COLO668 (cell line): ENCODE measurements at regions not wholly inside any gene's neighbourhood (a gene's known extent, or its start where the extent isn't known, plus 50 kb on each side); places are given as distances from the start of the nearest gene placed in this dataset.

ENCODE experiments used
- DNase-seq: peaks from one replicate; lab custom pipeline; 2025; ENCODE audit not compliant: unreplicated experiment; lab: John Stamatoyannopoulos, UW

DNA sequence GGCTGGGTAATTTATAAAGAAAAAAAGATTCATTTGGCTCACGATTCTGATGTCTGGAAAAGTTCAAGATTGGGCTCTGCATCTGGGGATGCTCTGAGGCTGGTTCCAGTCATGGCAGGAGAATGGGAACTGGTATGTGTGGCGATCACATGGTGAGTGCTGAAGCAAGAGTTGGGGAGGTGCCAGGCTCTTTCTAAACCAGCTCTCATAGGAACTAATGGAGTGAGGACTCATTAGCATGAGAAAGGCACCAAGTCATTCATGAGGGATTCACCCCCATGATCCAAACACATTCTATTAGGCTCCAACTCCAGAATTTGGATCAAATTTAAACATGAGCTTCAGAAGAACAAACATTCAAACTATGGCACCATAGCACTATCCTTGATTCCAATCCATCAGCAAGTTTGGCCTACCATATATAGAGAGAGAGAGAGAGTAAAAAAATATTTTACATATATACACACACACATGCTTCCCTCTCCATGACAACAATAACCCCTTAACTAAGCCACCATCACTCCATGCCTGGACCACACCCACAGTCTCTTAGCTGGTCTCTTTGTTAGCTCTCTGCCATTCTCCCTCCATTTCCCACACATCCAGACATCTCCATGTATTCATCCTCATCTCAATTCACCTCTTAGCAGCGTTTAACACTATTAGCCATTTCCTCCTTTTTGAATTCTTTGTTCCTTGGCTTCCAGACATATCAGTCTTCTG, 57.9 kb downstream of the NPY start:
- DNase-seq, result no peak

GRCh38 chr7:24343614-24344013, 59.6 kb downstream of the NPY start:
- DNase-seq, result no peak

DNA sequence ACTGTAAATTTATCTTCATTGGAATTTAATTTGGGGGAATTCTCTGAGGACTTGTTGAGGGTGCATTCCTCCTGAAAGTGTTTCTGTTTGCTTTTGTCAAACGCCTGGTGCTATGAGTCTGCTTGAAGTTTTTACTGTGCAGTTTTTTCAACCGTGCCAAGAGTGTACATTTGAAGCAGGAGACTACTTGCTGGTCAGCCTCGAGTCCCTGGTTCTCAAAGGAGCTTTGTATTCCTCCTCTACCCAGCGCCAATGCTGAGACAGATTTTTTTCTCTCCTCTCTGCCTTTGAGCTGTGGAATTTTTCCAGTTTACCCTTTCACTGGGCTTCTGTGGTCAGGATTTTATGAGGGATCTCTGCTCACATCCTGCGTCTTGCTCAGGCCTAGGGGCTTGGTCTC, 62.1 kb downstream of the NPY start:
- no peak for DNase-seq

GRCh38 chr7:24346716-24347115, 62.7 kb downstream of the NPY start:
- no peak for DNase-seq

DNA sequence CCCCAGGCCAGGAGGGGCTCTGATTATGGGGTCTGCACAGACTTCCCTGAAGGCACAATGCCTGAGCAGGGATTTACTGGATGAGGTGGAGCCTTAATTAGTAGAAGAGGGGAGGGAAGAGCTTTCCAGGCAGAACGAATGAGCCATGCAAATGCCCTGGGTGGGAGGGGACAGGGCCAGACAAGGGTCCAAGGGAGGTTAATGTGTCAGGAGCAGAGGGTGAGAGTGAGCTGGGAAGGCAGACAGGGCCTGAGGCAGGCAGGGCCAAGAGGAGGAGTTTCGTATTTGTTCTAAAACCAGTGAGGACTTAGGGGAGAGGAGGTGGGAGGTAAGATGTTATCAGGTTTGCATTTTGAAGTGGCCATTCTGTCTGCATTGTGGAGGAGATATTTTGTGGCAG, 65.3 kb downstream of the NPY start:
- DNase-seq, result no peak

DNA sequence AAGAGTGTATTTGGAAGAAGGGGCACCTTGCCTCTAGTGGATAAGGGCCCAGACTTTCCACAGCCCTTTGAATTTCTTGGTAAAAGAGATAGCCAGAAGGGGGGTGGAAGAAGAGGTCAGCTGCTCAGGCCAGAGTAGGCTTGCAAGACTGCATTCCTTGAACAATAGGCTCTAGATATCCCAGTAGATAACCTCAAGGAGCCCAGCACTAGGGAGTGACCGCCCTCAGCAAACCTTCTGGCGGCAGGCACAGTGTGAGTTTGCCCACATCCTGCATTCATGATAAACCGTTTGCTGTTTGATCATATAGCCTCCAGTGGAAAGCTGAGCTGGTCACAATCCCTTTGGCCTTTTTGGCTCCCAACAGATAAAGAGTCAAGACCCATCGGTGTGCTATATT, 70.5 kb downstream of the NPY start:
- DNase-seq, result no peak

- DNase-seq, result no peak
Observed at GRCh38 chr7:24356718-24357386, 72.9 kb downstream of the NPY start.

- no peak for DNase-seq
Observed at GRCh38 chr7:24361001-24361400, 77.0 kb downstream of the NPY start.

DNA sequence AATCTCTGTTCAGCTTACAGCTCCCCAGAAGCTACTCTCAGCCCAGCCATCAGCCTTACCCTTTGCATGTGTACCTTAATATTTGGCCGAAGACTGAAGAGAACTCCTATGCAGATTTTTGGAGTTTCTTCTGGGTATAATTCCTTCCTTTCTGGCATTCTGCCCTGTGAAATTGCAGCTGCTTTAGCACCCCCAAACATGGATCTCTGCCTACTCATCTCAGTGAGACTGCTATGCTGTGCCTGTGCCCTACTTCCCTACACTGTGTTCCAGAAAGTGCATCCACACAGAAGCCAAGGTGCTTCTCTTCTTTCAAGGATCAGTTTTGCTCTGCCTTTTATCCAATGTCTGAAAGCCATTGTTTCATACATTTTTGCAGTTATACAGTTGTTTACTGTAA, 81.6 kb downstream of the NPY start:
- no peak for DNase-seq

GRCh38 chr7:24366876-24367275, 82.9 kb downstream of the NPY start:
- no peak for DNase-seq

DNA sequence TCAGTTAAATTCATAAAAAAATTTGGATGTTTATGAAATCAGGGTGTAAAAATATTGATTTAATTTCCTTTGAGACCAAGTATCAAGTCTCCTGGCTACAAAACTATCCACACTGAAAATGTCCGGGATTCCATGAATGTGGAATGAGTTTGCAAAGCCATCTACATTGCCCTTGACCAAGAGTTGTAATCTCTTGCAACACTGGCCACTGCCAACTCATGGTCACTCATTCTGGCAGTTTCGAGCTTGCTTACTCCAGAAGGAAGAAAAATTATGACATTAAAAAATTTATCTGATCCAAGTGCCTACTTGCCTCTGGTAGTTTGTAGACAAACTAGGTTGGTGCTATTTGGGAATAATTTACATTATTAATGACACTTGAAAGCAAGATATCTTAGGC, 84.2 kb downstream of the NPY start:
- DNase-seq, result no peak

DNA sequence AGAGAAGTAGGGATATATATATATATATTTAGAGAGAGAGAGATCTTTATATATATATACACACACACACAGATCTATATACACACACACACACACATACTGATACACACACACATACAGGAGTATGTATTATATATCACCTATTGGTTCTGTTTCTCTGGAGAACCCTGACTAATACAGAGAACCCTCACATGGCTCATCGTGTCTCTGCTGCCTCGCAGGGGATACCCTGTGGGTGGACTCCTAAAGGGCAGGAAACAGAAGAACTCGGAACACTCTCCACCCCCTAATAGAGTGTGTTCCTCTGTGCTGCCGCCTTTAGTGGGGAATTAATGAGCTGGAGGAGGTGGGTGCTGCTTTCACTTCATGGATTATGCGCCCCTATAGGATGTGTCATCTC, 86.6 kb downstream of the NPY start:
- DNase-seq, result no peak

DNA sequence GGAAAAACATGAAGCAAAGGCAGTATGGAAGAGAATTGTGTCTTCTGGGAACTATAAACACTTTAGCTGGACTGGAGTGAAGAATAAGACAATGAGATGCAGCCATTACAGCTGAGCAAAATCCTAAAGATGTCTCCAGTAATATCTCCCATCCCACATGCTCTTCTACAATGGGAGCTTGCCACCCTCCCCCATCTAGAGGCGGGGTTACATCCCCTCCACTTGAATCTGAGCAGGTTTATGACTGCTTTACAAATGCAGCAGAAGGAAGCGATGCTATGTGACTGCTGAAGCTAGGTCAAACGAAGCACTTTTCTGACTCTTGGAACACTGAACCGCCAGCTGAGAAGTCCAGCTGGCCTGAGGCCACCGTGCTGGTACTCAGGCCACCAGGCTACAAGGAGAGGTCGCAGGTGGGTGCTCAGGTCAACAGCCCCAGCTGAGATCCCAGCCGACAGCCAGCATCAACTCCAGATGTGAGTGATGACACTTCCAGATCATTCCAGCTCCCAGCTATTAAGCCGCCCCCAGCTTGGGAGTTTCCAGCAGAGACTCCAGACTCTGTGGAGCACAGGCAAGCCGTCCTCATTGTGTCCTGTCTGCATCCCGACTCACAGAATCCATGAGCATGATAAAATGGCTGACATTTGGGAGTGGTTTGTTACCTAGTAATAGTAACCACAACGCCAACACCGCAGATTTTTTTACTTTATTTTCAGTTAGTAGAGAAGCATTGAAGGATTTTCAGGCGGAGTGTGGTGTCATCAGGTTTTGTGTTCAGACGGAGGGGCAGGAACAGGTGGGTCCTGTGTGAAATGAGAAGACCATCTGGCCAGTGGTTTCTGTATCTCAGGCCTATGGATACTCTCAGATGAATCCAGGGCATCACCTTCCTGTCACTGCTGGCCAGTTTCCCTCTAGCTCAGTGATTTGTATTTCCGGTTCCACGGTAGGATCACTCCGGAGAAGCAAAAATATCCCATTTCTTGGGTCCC, 89.3 kb downstream of the NPY start:
- no peak for DNase-seq

DNA sequence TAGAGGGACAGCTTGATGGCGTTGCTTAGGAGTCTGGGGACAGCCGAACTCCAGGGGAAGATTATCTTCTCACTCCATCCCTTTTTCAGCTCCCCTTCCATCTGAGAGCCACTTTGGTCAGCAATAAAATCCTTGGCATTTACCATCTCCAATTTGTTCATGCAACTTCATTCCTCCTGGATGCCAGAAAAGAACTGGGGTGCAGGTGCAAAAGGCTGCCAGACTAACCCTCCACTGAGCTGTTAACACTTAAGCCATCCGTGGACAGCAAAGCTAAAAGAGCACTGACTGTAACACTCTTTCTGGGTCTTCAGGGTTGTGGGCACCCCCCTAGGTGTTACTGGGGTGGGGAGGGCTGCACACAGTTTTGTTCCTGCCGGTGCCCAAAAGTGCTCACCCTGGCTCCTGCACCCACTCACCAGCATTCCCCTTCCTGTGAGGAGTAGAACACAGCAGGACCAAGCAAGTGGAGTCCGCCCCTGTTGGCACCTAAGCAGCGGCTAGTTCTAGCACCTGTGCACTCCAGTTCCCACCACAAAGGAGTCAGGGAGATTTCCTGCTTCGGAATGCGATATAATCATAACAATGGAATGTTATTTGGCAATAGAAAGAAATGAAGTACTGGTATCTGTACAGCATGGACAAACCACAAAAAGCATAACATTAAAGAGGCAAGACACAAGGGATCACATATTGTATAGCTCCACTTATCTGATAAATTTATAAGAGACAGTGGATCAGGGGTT, 95.1 kb downstream of the NPY start:
- no peak for DNase-seq

DNA sequence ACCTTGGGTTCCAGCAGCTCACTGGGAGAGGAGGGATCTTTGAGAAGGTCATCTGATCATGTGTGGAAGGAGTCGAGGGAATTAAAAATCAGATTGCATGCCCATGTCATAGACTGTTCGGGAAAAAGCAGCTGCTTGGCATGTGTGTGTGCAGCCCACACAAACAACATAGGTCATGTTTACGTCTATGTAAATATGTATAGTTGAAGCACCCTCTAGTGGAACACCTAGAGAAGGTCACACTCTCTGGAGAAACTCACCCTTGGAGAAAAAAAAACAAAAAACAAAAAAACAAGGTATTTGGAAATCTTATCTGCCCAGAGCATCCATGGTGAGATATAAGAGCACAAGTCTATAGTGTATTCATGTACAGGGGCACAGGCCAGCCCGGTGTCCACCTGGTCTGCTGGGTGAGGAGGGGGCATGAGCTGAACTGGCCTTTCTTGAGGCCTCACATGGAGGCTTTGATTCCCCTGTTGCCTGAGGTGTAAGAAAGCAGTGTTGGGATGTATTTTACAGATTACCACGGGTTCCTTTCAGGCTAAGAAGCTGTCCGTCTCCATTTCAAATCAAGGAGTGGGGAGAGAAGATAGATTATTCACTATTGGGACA, 98.0 kb downstream of the NPY start:
- no peak for DNase-seq

GRCh38 chr7:24383055-24383454, 99.1 kb downstream of the NPY start:
- DNase-seq, result no peak

GRCh38 chr7:24384362-24385030, 100.5 kb downstream of the NPY start:
- DNase-seq, result no peak

DNA sequence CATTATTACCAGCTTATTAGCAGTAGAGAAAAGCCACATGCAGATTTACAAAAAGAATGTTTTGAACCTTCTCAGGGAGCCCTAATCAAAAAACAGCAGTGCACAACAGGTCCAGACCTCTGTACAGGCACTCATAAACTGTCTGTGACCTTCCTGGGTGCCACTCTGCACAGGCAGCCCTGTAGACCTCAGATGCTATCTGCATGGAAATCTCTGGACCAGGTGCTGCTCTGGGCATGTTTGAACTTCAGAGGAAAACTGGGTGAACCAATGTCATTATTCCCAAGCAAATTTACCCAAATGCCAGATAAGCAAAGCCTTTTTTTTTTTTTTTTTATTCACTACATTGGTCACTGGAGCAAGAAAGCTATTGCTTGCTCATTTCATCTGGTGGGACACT, 104.2 kb downstream of the NPY start:
- no peak for DNase-seq

- no peak for DNase-seq
Observed at GRCh38 chr7:24390376-24391157, 106.6 kb downstream of the NPY start.
